ENCODE measurements at regions not wholly inside any gene's neighbourhood (a gene's known extent, or its start where the extent isn't known, plus 50 kb on each side); places are given as distances from the start of the nearest gene placed in this dataset.

DNA sequence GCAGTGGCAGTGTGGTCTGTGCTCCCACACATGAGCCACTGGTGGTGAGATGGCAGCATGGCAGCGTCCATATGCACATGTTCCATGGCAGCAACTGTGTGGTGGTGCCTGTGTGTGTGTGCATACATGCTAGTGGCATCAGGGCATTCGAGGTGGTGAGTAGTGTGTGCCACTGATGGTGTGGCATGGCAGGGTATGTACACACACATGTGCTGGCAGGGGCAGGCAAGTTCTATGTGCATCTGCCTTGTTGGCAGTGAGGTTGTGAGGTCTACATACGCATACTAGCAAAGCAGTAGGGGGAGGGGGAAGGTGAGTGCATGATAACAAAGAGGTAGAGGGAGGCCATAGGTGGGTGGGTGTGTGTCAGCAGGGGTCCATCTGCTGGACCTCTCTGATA, 378.7 kb downstream of the C3orf38 start:
- no peak overlapping the region for H3K4me3 Mint-ChIP-seq
- no peak overlapping the region for H3K27ac Mint-ChIP-seq
- no peaks in the 10 kb centered on the region for H3K27me3 Mint-ChIP-seq (ENCODE audit: low read depth)
- no peaks in the 10 kb centered on the region for H3K36me3 Mint-ChIP-seq (ENCODE audit: low read depth)
- TF ChIP-seq, protein P1, sequence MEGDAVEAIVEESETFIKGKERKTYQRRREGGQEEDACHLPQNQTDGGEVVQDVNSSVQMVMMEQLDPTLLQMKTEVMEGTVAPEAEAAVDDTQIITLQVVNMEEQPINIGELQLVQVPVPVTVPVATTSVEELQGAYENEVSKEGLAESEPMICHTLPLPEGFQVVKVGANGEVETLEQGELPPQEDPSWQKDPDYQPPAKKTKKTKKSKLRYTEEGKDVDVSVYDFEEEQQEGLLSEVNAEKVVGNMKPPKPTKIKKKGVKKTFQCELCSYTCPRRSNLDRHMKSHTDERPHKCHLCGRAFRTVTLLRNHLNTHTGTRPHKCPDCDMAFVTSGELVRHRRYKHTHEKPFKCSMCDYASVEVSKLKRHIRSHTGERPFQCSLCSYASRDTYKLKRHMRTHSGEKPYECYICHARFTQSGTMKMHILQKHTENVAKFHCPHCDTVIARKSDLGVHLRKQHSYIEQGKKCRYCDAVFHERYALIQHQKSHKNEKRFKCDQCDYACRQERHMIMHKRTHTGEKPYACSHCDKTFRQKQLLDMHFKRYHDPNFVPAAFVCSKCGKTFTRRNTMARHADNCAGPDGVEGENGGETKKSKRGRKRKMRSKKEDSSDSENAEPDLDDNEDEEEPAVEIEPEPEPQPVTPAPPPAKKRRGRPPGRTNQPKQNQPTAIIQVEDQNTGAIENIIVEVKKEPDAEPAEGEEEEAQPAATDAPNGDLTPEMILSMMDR (IDR thresholded peaks at IDR 0.05; ENCODE audit: unreplicated experiment in 3 of 3): no peak
- H3K4me1 Mint-ChIP-seq: no peaks in the 10 kb centered on the region
- H3K9me3 Mint-ChIP-seq: peaks cover 15% of the 10 kb centered on the region

DNA sequence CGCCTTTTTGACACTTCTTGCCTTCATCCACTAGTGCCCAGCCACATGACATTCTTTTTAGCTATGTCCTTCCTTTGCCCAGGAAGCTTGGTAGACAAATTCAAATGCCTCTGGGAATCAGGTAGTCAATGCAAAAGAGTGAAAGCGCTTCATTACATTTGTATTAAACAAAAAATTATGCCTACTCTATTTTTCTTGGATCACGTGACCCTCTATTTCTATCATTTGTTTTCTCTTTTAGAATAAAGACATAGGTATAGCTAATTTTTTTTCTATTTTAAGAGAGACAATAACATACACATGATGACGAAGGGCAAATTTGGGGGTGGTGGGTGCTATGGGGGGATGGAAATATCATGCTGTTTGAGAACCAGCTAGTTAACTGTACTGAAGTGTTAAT, 384.8 kb downstream of the C3orf38 start:
- TF ChIP-seq, protein P1 (IDR thresholded peaks at IDR 0.05; ENCODE audit: unreplicated experiment in 3 of 3): no peak
- no peak overlapping the region for H3K4me3 Mint-ChIP-seq
- H3K4me1 Mint-ChIP-seq: no peaks in the 10 kb centered on the region
- H3K36me3 Mint-ChIP-seq (ENCODE audit: low read depth): no peaks in the 10 kb centered on the region
- no peak overlapping the region for H3K27ac Mint-ChIP-seq
- no peaks in the 10 kb centered on the region for H3K9me3 Mint-ChIP-seq
- no peaks in the 10 kb centered on the region for H3K27me3 Mint-ChIP-seq (ENCODE audit: low read depth)

DNA sequence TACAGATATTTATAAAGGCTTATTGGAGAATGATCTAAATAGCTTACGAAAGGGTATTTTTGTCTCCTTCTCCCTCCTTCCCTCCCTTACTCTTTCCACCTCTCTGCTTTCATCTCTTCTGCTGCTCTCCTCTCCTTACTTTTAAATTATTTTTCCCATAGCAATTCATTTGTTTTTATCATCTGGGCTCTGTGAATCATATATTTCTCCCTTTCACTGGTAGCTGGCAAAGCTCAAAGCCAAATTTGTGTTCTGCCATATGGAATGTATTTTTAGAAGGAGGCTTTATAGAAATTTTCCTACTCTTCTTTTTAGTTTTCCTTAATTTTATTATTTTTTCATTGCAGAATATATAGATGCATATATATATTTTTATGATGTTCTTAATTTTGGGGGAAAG, 385.8 kb downstream of the C3orf38 start:
- TF ChIP-seq, protein P1 (IDR thresholded peaks at IDR 0.05; ENCODE audit: unreplicated experiment in 3 of 3): no peak
- no peaks in the 10 kb centered on the region for H3K4me1 Mint-ChIP-seq
- H3K9me3 Mint-ChIP-seq: no peaks in the 10 kb centered on the region
- no peak overlapping the region for H3K27ac Mint-ChIP-seq
- no peaks in the 10 kb centered on the region for H3K27me3 Mint-ChIP-seq (ENCODE audit: low read depth)
- no peaks in the 10 kb centered on the region for H3K36me3 Mint-ChIP-seq (ENCODE audit: low read depth)
- no peak overlapping the region for H3K4me3 Mint-ChIP-seq

DNA sequence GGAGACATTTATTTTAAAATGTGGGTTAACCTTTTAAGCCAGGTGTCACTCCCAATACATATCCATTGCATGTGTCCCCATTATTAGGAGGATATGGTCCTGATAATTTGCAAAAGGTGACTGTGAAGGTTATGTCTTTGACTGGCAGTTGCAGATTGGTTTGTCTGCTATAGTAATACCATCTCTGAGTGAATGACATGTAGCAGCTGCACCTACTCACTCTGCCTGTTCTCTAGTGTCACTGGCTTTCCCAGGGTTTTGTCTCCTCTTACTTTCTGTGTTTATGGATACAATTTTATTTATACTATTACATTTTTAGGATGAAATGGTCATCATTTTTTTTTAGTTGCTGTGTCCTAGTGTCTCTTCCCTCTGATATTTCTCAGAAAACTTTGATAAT, 393.2 kb downstream of the C3orf38 start:
- Mint-ChIP-seq H3K4me1 (no peaks in the 10 kb centered on the region), H3K9me3 (peaks cover 11% of the 10 kb centered on the region), H3K27ac (no peak overlapping the region), H3K4me3 (no peak overlapping the region), H3K27me3 (ENCODE audit: low read depth) (peaks cover 3% of the 10 kb centered on the region), H3K36me3 (ENCODE audit: low read depth) (no peaks in the 10 kb centered on the region)
- TF ChIP-seq, protein P1 (IDR thresholded peaks at IDR 0.05; ENCODE audit: unreplicated experiment in 3 of 3): no peak

DNA sequence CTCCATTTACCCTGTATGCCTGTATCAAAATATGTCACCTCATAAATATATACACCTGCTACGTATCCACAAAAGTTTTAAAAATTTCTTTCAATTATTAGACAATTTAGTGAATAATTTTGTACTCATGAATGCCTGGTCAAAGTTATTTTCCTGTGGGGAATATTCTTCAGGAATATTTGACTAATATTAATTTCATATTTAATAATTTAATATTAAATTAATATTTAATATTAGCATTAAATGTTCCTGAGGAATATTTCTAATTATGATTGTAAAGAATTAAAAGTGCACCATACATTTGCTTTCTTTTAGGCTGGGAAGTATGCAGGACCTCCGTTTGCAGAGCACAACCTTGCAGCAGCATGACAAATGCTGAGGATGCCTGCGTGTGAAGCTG, 422.7 kb downstream of the C3orf38 start:
- peaks cover 19% of the 10 kb centered on the region for H3K9me3 Mint-ChIP-seq
- H3K4me1 Mint-ChIP-seq: no peaks in the 10 kb centered on the region
- H3K4me3 Mint-ChIP-seq: no peak overlapping the region
- H3K27ac Mint-ChIP-seq: no peak overlapping the region
- peaks cover 8% of the 10 kb centered on the region for H3K36me3 Mint-ChIP-seq (ENCODE audit: low read depth)
- TF ChIP-seq, protein P1 (IDR thresholded peaks at IDR 0.05; ENCODE audit: unreplicated experiment in 3 of 3): no peak
- H3K27me3 Mint-ChIP-seq (ENCODE audit: low read depth): no peaks in the 10 kb centered on the region

DNA sequence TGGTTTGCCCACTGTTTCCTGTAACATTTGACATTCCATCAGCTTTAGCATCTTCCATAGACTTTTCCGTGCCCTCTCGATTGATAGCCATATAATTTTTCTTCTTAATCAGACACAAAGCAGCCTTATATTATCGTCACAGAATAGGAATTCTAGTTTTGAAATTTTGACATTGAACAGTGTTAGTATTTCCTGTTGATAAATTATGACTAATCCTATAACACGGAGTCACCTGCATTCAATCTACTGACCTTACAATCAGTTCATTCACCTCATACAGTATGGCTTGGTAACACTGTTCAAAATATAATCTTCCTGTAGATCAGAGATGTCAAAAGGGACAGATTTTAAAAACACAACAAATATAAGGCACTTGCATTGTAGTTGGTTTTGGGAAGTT, 423.7 kb downstream of the C3orf38 start:
- Mint-ChIP-seq H3K36me3 (ENCODE audit: low read depth) (peaks cover 8% of the 10 kb centered on the region), H3K9me3 (peaks cover 19% of the 10 kb centered on the region), H3K27ac (no peak overlapping the region), H3K27me3 (ENCODE audit: low read depth) (no peaks in the 10 kb centered on the region), H3K4me1 (no peaks in the 10 kb centered on the region), H3K4me3 (no peak overlapping the region)
- TF ChIP-seq, protein P1 (IDR thresholded peaks at IDR 0.05; ENCODE audit: unreplicated experiment in 3 of 3): no peak
